Vagina (tissue), 2 donors: ENCODE measurements at regions not wholly inside any gene's neighbourhood (a gene's known extent, or its start where the extent isn't known, plus 50 kb on each side); places are given as distances from the start of the nearest gene placed in this dataset.

Experiments used
- DNase-seq, 2 donors: peaks; one replicate each; pipeline ENCODE4 v3.0.0-alpha.2; 2017; ENCODE audit errors: extremely low spot score in 2 of 2
- H3K27ac ChIP-seq: fragments of 200-600 bp; sonication (generic); one replicate; pipeline ENCODE4 v1.5.1; 2019
- H3K27me3 ChIP-seq: fragments of 200-600 bp; sonication (generic); one replicate; pipeline ENCODE4 v1.5.1; 2019
- H3K36me3 ChIP-seq, 2 donors: fragments of 200-600 bp; sonication (generic); one replicate each; pipeline ENCODE4 v1.5.1; 2017 to 2019
- H3K4me1 ChIP-seq: fragments of 200-600 bp; sonication (generic); one replicate; pipeline ENCODE4 v1.5.1; 2019
- H3K4me3 ChIP-seq, 2 donors: fragments of 200-600 bp; sonication (generic); 1 replicate in 1 of 2; 2 replicates in 1 of 2; pipeline ENCODE4 v1.5.1; 2016 to 2019
- H3K9me3 ChIP-seq: fragments of 200-600 bp; sonication (generic); one replicate; pipeline ENCODE4 v1.5.1; 2019
- POLR2A ChIP-seq, 2 donors: fragments of 450-650 bp; IDR thresholded peaks; one replicate each; pipeline ENCODE4 v1.6.1; 2017; ENCODE audit warnings: antibody characterized with exemption in 2 of 2, mild to moderate bottlenecking in 2 of 2, moderate library complexity in 2 of 2
- POLR2AphosphoS5 ChIP-seq, 2 donors: sonication (generic); formaldehyde crosslinking; IDR thresholded peaks; one replicate each; pipeline ENCODE4 v1.9.0; 2017; ENCODE audit warnings: antibody characterized with exemption in 2 of 2, mild to moderate bottlenecking in 2 of 2, low read depth in 1 of 2; ENCODE audit not compliant: insufficient read depth in 1 of 2
- intact Hi-C: fragments of 100-400 bp; cut with DNase I; formaldehyde crosslinking; loops from one replicate; pipeline ENCODE4 v1.15.1; 2023
- TF ChIP-seq, protein P1 (sequence below), 3 experiments: fragments of 450-650 bp in 2 of 3; fragments of 200-600 bp in 1 of 3; sonication (generic) in 1 of 3; IDR thresholded peaks; one replicate each; pipeline ENCODE4 v1.5.1; 2017 to 2019; ENCODE audit warnings: antibody characterized with exemption in 3 of 3, mild to moderate bottlenecking in 2 of 3, moderate library complexity in 2 of 3

- TF ChIP-seq, protein P1, sequence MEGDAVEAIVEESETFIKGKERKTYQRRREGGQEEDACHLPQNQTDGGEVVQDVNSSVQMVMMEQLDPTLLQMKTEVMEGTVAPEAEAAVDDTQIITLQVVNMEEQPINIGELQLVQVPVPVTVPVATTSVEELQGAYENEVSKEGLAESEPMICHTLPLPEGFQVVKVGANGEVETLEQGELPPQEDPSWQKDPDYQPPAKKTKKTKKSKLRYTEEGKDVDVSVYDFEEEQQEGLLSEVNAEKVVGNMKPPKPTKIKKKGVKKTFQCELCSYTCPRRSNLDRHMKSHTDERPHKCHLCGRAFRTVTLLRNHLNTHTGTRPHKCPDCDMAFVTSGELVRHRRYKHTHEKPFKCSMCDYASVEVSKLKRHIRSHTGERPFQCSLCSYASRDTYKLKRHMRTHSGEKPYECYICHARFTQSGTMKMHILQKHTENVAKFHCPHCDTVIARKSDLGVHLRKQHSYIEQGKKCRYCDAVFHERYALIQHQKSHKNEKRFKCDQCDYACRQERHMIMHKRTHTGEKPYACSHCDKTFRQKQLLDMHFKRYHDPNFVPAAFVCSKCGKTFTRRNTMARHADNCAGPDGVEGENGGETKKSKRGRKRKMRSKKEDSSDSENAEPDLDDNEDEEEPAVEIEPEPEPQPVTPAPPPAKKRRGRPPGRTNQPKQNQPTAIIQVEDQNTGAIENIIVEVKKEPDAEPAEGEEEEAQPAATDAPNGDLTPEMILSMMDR (IDR thresholded peaks at IDR 0.05), result no peak
- TF ChIP-seq POLR2AphosphoS5 (IDR thresholded peaks at IDR 0.05; ENCODE audit: insufficient read depth in 1 of 2, low read depth in 1 of 2), result no peak
- no peak for TF ChIP-seq POLR2A (IDR thresholded peaks at IDR 0.05)
- Histone ChIP-seq H3K4me1 (no peaks in the 10 kb centered on the region), H3K9me3 (no peaks in the 10 kb centered on the region), H3K4me3 (no peak overlapping the region), H3K27ac (no peak overlapping the region), H3K36me3 (no peaks in the 10 kb centered on the region), H3K27me3 (no peaks in the 10 kb centered on the region)
- intact Hi-C loops, result no loop called here
- DNase-seq, result no peak
These were observed 302.0 kb upstream of the RND3 start for GRCh38 chr2:150789376-150789905.

- intact Hi-C loops, result no loop called here
- Histone ChIP-seq H3K9me3 (no peaks in the 10 kb centered on the region), H3K27ac (no peak overlapping the region), H3K4me3 (no peak overlapping the region), H3K36me3 (no peaks in the 10 kb centered on the region), H3K4me1 (no peaks in the 10 kb centered on the region), H3K27me3 (no peaks in the 10 kb centered on the region)
- DNase-seq, result no peak
- TF ChIP-seq POLR2AphosphoS5 (IDR thresholded peaks at IDR 0.05; ENCODE audit: insufficient read depth in 1 of 2, low read depth in 1 of 2), result no peak
- TF ChIP-seq POLR2A (IDR thresholded peaks at IDR 0.05), result no peak
- TF ChIP-seq, protein P1 (IDR thresholded peaks at IDR 0.05), result no peak
These were observed 301.1 kb upstream of the RND3 start for GRCh38 chr2:150788426-150789140.

DNA sequence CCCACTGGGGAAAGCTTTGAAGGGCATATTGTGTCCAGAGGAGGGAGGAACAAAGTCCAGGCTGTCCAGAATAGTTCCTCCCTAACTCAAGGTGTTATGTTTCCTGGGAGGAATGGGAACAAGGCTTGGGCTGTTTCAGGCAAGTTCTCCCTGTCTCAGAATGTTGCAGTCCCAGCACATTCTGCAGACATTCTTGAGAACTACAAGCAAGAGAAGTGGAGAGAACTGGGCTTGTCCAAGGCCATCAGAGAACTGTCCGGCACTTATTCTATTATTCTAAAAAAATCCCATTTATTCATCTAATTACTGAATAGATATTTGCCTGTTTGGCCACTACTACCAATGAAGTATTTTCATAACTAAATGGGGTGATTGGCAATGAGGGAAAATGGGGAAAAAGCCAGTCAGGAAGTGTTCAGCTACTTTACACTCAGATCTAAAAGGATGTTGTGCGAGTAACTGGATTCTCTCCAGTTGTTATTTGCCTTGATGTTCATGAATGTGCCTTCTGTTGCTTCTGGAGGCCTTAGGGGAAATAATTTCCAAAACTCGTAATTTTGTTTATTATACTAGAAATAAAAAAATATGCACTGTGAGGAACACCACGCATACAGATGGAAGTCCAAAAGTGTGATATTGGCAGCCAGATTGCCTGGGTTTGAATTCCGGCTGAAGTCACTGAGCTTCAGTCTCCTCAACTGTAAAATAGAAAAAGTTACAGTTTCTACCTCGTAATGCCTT lies 300.1 kb upstream of the RND3 start:
- no peaks in the 10 kb centered on the region for H3K4me1 ChIP-seq
- no peaks in the 10 kb centered on the region for H3K9me3 ChIP-seq
- TF ChIP-seq POLR2A (IDR thresholded peaks at IDR 0.05), result no peak
- TF ChIP-seq, protein P1 (IDR thresholded peaks at IDR 0.05), result no peak
- H3K4me3 ChIP-seq, result no peak overlapping the region
- H3K36me3 ChIP-seq, result no peaks in the 10 kb centered on the region
- no peak overlapping the region for H3K27ac ChIP-seq
- no peak for DNase-seq
- intact Hi-C loops, result no loop called here
- H3K27me3 ChIP-seq, result no peaks in the 10 kb centered on the region

DNA sequence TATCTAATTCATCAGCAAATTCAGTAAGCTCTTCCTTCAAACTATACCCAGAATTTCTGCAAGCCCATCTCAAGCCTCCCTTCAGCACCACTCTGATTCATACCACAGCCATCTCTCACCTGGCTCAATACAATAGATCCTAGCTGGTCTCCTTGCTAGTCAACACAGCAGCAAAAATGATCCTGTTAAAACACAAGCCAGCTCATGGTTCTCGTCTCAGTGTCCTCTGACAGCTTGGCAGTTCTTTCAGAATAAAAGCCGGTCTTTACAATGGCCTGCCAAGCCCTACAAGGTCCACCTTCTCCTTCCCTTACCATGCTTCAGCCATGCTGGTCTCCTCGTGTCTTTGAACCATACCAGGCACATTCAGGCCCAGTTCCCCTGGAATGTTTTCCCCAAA lies 296.9 kb upstream of the RND3 start:
- H3K4me3 ChIP-seq, result no peak overlapping the region
- no peak overlapping the region for H3K27ac ChIP-seq
- H3K27me3 ChIP-seq, result no peaks in the 10 kb centered on the region
- TF ChIP-seq, protein P1 (IDR thresholded peaks at IDR 0.05), result no peak
- TF ChIP-seq POLR2AphosphoS5 (IDR thresholded peaks at IDR 0.05; ENCODE audit: insufficient read depth in 1 of 2, low read depth in 1 of 2) (no peak), POLR2A (IDR thresholded peaks at IDR 0.05) (no peak)
- intact Hi-C loops, result no loop called here
- H3K36me3 ChIP-seq, result no peaks in the 10 kb centered on the region
- peaks cover 10% of the 10 kb centered on the region for H3K4me1 ChIP-seq
- no peaks in the 10 kb centered on the region for H3K9me3 ChIP-seq
- DNase-seq, result no peak

DNA sequence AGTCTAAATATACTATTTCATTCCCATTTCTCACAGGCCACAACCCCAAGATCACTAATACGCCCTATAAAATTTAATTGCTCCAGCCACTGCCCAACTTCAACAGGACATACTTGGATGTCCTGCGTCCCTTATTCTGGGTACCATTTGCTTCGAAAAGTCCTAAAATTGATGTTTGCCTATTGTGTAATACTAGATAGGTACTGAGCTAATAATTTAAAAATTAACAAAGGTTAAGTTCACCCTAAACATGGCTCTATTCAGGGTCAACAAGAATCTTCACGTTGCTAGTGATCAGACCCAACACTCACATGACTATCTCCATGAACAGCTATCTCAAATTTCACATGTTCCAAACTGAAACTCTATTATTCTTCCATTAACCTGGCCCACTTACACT lies 296.4 kb upstream of the RND3 start:
- TF ChIP-seq POLR2AphosphoS5 (IDR thresholded peaks at IDR 0.05; ENCODE audit: insufficient read depth in 1 of 2, low read depth in 1 of 2), result no peak
- TF ChIP-seq POLR2A (IDR thresholded peaks at IDR 0.05), result no peak
- TF ChIP-seq, protein P1 (IDR thresholded peaks at IDR 0.05), result no peak
- H3K4me1 ChIP-seq, result peaks cover 10% of the 10 kb centered on the region
- H3K27me3 ChIP-seq, result no peaks in the 10 kb centered on the region
- DNase-seq, result no peak
- H3K27ac ChIP-seq, result no peak overlapping the region
- no peak overlapping the region for H3K4me3 ChIP-seq
- intact Hi-C loops, result no loop called here
- no peaks in the 10 kb centered on the region for H3K9me3 ChIP-seq
- H3K36me3 ChIP-seq, result no peaks in the 10 kb centered on the region
